ENCODE measurements at regions not wholly inside any gene's neighbourhood (a gene's known extent, or its start where the extent isn't known, plus 50 kb on each side); places are given as distances from the start of the nearest gene placed in this dataset.

DNA sequence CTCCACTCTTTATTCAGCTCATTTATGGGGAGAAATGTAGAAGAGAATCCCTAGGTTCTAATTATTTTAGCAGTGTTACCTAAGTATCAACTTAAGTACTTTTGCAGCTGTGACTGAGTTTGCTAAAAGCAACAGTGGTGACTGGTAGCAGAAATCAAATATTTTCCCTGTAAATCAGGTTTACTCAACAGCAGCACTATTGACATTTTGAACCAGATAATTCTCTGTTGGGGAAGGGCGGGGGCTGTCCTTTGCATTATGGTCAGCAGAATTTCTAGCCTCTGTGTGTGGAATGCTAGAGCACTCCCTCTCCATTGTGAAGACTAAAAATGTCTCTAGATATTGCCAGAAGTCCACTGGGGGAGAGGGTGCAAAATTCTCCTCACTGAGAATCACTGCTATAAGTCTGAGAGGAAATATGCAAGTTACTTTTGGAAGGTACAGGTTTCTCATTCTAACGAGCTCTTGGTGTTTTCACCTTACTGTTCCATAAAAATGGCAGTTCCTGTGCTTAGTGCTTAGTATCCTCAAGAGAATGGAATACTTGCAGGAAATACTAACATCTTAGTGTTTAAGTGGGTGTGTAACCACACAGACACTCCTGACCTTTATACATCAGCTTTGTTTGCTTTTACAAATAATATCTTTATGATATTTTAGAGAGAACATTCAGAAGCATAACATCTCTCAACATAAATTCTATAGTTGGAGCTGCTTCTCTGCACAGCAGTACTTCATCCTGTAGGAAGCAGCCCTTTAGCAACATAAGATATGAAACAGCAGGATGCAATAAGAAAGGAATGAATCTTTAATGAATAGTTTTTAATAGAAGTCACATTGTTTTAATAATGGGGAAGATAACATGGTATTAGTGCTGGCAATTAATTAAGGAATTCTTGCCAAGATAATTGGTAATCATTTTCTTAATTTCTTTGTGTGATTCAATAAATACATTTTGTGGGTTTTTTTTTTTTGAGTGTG, 246.5 kb upstream of the GOLIM4 start:
- TF ChIP-seq, protein P1, sequence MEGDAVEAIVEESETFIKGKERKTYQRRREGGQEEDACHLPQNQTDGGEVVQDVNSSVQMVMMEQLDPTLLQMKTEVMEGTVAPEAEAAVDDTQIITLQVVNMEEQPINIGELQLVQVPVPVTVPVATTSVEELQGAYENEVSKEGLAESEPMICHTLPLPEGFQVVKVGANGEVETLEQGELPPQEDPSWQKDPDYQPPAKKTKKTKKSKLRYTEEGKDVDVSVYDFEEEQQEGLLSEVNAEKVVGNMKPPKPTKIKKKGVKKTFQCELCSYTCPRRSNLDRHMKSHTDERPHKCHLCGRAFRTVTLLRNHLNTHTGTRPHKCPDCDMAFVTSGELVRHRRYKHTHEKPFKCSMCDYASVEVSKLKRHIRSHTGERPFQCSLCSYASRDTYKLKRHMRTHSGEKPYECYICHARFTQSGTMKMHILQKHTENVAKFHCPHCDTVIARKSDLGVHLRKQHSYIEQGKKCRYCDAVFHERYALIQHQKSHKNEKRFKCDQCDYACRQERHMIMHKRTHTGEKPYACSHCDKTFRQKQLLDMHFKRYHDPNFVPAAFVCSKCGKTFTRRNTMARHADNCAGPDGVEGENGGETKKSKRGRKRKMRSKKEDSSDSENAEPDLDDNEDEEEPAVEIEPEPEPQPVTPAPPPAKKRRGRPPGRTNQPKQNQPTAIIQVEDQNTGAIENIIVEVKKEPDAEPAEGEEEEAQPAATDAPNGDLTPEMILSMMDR (IDR thresholded peaks at IDR 0.05), result no peak
- TF ChIP-seq, protein P2, sequence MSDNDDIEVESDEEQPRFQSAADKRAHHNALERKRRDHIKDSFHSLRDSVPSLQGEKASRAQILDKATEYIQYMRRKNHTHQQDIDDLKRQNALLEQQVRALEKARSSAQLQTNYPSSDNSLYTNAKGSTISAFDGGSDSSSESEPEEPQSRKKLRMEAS (CRISPR knock-in tag; IDR thresholded peaks at IDR 0.05), result no peak
- TF ChIP-seq ELF4 (CRISPR knock-in tag; IDR thresholded peaks at IDR 0.05; ENCODE audit: low read depth), result no peak
- no peak for TF ChIP-seq MXD4 (CRISPR knock-in tag; IDR thresholded peaks at IDR 0.05; ENCODE audit: borderline replicate concordance)
- TF ChIP-seq, protein P3, sequence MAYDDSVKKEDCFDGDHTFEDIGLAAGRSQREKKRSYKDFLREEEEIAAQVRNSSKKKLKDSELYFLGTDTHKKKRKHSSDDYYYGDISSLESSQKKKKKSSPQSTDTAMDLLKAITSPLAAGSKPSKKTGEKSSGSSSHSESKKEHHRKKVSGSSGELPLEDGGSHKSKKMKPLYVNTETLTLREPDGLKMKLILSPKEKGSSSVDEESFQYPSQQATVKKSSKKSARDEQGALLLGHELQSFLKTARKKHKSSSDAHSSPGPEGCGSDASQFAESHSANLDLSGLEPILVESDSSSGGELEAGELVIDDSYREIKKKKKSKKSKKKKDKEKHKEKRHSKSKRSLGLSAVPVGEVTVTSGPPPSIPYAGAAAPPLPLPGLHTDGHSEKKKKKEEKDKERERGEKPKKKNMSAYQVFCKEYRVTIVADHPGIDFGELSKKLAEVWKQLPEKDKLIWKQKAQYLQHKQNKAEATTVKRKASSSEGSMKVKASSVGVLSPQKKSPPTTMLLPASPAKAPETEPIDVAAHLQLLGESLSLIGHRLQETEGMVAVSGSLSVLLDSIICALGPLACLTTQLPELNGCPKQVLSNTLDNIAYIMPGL (CRISPR knock-in tag; IDR thresholded peaks at IDR 0.05), result no peak
- TF ChIP-seq, protein P4, sequence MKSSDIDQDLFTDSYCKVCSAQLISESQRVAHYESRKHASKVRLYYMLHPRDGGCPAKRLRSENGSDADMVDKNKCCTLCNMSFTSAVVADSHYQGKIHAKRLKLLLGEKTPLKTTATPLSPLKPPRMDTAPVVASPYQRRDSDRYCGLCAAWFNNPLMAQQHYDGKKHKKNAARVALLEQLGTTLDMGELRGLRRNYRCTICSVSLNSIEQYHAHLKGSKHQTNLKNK (CRISPR knock-in tag; IDR thresholded peaks at IDR 0.05), result no peak
- TF ChIP-seq, protein P5, sequence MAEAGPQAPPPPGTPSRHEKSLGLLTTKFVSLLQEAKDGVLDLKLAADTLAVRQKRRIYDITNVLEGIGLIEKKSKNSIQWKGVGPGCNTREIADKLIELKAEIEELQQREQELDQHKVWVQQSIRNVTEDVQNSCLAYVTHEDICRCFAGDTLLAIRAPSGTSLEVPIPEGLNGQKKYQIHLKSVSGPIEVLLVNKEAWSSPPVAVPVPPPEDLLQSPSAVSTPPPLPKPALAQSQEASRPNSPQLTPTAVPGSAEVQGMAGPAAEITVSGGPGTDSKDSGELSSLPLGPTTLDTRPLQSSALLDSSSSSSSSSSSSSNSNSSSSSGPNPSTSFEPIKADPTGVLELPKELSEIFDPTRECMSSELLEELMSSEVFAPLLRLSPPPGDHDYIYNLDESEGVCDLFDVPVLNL (CRISPR knock-in tag; IDR thresholded peaks at IDR 0.05; ENCODE audit: borderline replicate concordance, low read depth), result no peak
- no peak for TF ChIP-seq NR1H2 (CRISPR knock-in tag; IDR thresholded peaks at IDR 0.05)
- TF ChIP-seq TEAD4 (CRISPR knock-in tag; IDR thresholded peaks at IDR 0.05), result no peak
